ENCODE measurements at regions not wholly inside any gene's neighbourhood (a gene's known extent, or its start where the extent isn't known, plus 50 kb on each side); places are given as distances from the start of the nearest gene placed in this dataset.

- Histone ChIP-seq H3K9me3 (ENCODE audit: control insufficient read depth, insufficient read depth, low read length) (no peaks in the 10 kb centered on the region), H3K36me3 (ENCODE audit: control insufficient read depth, insufficient read depth, low read length) (no peaks in the 10 kb centered on the region), H3K4me1 (ENCODE audit: control insufficient read depth, insufficient read depth, low read length) (no peaks in the 10 kb centered on the region), H3K27me3 (ENCODE audit: control insufficient read depth, insufficient read depth, low read length) (no peaks in the 10 kb centered on the region), H3K9ac (ENCODE audit: low read depth, low read length) (no peak overlapping the region), H3K4me3 (ENCODE audit: low read depth, low read length) (no peak overlapping the region)
Measured at GRCh38 chr14:101337053-101337452, 224.2 kb upstream of the DIO3 start.

- no peaks in the 10 kb centered on the region for H3K27me3 ChIP-seq (ENCODE audit: control insufficient read depth, insufficient read depth, low read length)
- H3K9me3 ChIP-seq (ENCODE audit: control insufficient read depth, insufficient read depth, low read length) = no peaks in the 10 kb centered on the region
- H3K4me3 ChIP-seq (ENCODE audit: low read depth, low read length) = no peak overlapping the region
- no peaks in the 10 kb centered on the region for H3K36me3 ChIP-seq (ENCODE audit: control insufficient read depth, insufficient read depth, low read length)
- no peaks in the 10 kb centered on the region for H3K4me1 ChIP-seq (ENCODE audit: control insufficient read depth, insufficient read depth, low read length)
- H3K9ac ChIP-seq (ENCODE audit: low read depth, low read length) = no peak overlapping the region
Measured at GRCh38 chr14:101340556-101340955, 220.7 kb upstream of the DIO3 start.

- H3K9me3 ChIP-seq (ENCODE audit: control insufficient read depth, insufficient read depth, low read length) = no peaks in the 10 kb centered on the region
- no peaks in the 10 kb centered on the region for H3K27me3 ChIP-seq (ENCODE audit: control insufficient read depth, insufficient read depth, low read length)
- H3K4me1 ChIP-seq (ENCODE audit: control insufficient read depth, insufficient read depth, low read length) = no peaks in the 10 kb centered on the region
- no peaks in the 10 kb centered on the region for H3K36me3 ChIP-seq (ENCODE audit: control insufficient read depth, insufficient read depth, low read length)
- H3K4me3 ChIP-seq (ENCODE audit: low read depth, low read length) = no peak overlapping the region
- no peak overlapping the region for H3K9ac ChIP-seq (ENCODE audit: low read depth, low read length)
Measured at GRCh38 chr14:101347893-101348777, 213.2 kb upstream of the DIO3 start.

GRCh38 chr14:101349108-101349507, 212.2 kb upstream of the DIO3 start:
- H3K9me3 ChIP-seq (ENCODE audit: control insufficient read depth, insufficient read depth, low read length) = no peaks in the 10 kb centered on the region
- no peaks in the 10 kb centered on the region for H3K27me3 ChIP-seq (ENCODE audit: control insufficient read depth, insufficient read depth, low read length)
- no peak overlapping the region for H3K4me3 ChIP-seq (ENCODE audit: low read depth, low read length)
- H3K36me3 ChIP-seq (ENCODE audit: control insufficient read depth, insufficient read depth, low read length) = no peaks in the 10 kb centered on the region
- H3K4me1 ChIP-seq (ENCODE audit: control insufficient read depth, insufficient read depth, low read length) = no peaks in the 10 kb centered on the region
- no peak overlapping the region for H3K9ac ChIP-seq (ENCODE audit: low read depth, low read length)

- H3K9me3 ChIP-seq (ENCODE audit: control insufficient read depth, insufficient read depth, low read length) = peaks cover 1% of the 10 kb centered on the region
- no peaks in the 10 kb centered on the region for H3K4me1 ChIP-seq (ENCODE audit: control insufficient read depth, insufficient read depth, low read length)
- H3K9ac ChIP-seq (ENCODE audit: low read depth, low read length) = no peak overlapping the region
- no peak overlapping the region for H3K4me3 ChIP-seq (ENCODE audit: low read depth, low read length)
- H3K27me3 ChIP-seq (ENCODE audit: control insufficient read depth, insufficient read depth, low read length) = no peaks in the 10 kb centered on the region
- H3K36me3 ChIP-seq (ENCODE audit: control insufficient read depth, insufficient read depth, low read length) = no peaks in the 10 kb centered on the region
Measured at GRCh38 chr14:101350021-101350420, 211.3 kb upstream of the DIO3 start.

GRCh38 chr14:101350691-101351090, 210.6 kb upstream of the DIO3 start:
- Histone ChIP-seq H3K4me3 (ENCODE audit: low read depth, low read length) (no peak overlapping the region), H3K36me3 (ENCODE audit: control insufficient read depth, insufficient read depth, low read length) (no peaks in the 10 kb centered on the region), H3K9ac (ENCODE audit: low read depth, low read length) (no peak overlapping the region), H3K27me3 (ENCODE audit: control insufficient read depth, insufficient read depth, low read length) (no peaks in the 10 kb centered on the region), H3K9me3 (ENCODE audit: control insufficient read depth, insufficient read depth, low read length) (peaks cover 5% of the 10 kb centered on the region), H3K4me1 (ENCODE audit: control insufficient read depth, insufficient read depth, low read length) (no peaks in the 10 kb centered on the region)

GRCh38 chr14:101351146-101351545, 210.1 kb upstream of the DIO3 start:
- no peaks in the 10 kb centered on the region for H3K4me1 ChIP-seq (ENCODE audit: control insufficient read depth, insufficient read depth, low read length)
- H3K9ac ChIP-seq (ENCODE audit: low read depth, low read length) = no peak overlapping the region
- H3K36me3 ChIP-seq (ENCODE audit: control insufficient read depth, insufficient read depth, low read length) = no peaks in the 10 kb centered on the region
- H3K4me3 ChIP-seq (ENCODE audit: low read depth, low read length) = no peak overlapping the region
- no peaks in the 10 kb centered on the region for H3K27me3 ChIP-seq (ENCODE audit: control insufficient read depth, insufficient read depth, low read length)
- H3K9me3 ChIP-seq (ENCODE audit: control insufficient read depth, insufficient read depth, low read length) = peaks cover 5% of the 10 kb centered on the region

GRCh38 chr14:101351769-101352168, 209.5 kb upstream of the DIO3 start:
- Histone ChIP-seq H3K36me3 (ENCODE audit: control insufficient read depth, insufficient read depth, low read length) (no peaks in the 10 kb centered on the region), H3K4me1 (ENCODE audit: control insufficient read depth, insufficient read depth, low read length) (no peaks in the 10 kb centered on the region), H3K27me3 (ENCODE audit: control insufficient read depth, insufficient read depth, low read length) (no peaks in the 10 kb centered on the region), H3K9ac (ENCODE audit: low read depth, low read length) (no peak overlapping the region), H3K9me3 (ENCODE audit: control insufficient read depth, insufficient read depth, low read length) (peaks cover 5% of the 10 kb centered on the region), H3K4me3 (ENCODE audit: low read depth, low read length) (no peak overlapping the region)

GRCh38 chr14:101352567-101352966, 208.7 kb upstream of the DIO3 start:
- Histone ChIP-seq H3K36me3 (ENCODE audit: control insufficient read depth, insufficient read depth, low read length) (no peaks in the 10 kb centered on the region), H3K4me3 (ENCODE audit: low read depth, low read length) (no peak overlapping the region), H3K9ac (ENCODE audit: low read depth, low read length) (no peak overlapping the region), H3K4me1 (ENCODE audit: control insufficient read depth, insufficient read depth, low read length) (no peaks in the 10 kb centered on the region), H3K27me3 (ENCODE audit: control insufficient read depth, insufficient read depth, low read length) (no peaks in the 10 kb centered on the region), H3K9me3 (ENCODE audit: control insufficient read depth, insufficient read depth, low read length) (peaks cover 5% of the 10 kb centered on the region)

- peaks cover 5% of the 10 kb centered on the region for H3K9me3 ChIP-seq (ENCODE audit: control insufficient read depth, insufficient read depth, low read length)
- H3K36me3 ChIP-seq (ENCODE audit: control insufficient read depth, insufficient read depth, low read length) = no peaks in the 10 kb centered on the region
Measured at GRCh38 chr14:101353422-101353821, 207.9 kb upstream of the DIO3 start.

GRCh38 chr14:101354726-101355125, 206.6 kb upstream of the DIO3 start:
- Histone ChIP-seq H3K9ac (ENCODE audit: low read depth, low read length) (no peak overlapping the region), H3K36me3 (ENCODE audit: control insufficient read depth, insufficient read depth, low read length) (no peaks in the 10 kb centered on the region), H3K27me3 (ENCODE audit: control insufficient read depth, insufficient read depth, low read length) (no peaks in the 10 kb centered on the region), H3K4me3 (ENCODE audit: low read depth, low read length) (no peak overlapping the region), H3K9me3 (ENCODE audit: control insufficient read depth, insufficient read depth, low read length) (peaks cover 5% of the 10 kb centered on the region), H3K4me1 (ENCODE audit: control insufficient read depth, insufficient read depth, low read length) (peaks cover 3% of the 10 kb centered on the region)

More at GRCh38 chr14:101353422-101353821, 207.9 kb upstream of the DIO3 start:
- Histone ChIP-seq H3K4me3 (ENCODE audit: low read depth, low read length) (no peak overlapping the region), H3K4me1 (ENCODE audit: control insufficient read depth, insufficient read depth, low read length) (no peaks in the 10 kb centered on the region), H3K27me3 (ENCODE audit: control insufficient read depth, insufficient read depth, low read length) (no peaks in the 10 kb centered on the region), H3K9ac (ENCODE audit: low read depth, low read length) (no peak overlapping the region)

GRCh38 chr14:101355284-101355683, 206.0 kb upstream of the DIO3 start:
- Histone ChIP-seq H3K4me1 (ENCODE audit: control insufficient read depth, insufficient read depth, low read length) (peaks cover 4% of the 10 kb centered on the region), H3K36me3 (ENCODE audit: control insufficient read depth, insufficient read depth, low read length) (no peaks in the 10 kb centered on the region), H3K27me3 (ENCODE audit: control insufficient read depth, insufficient read depth, low read length) (no peaks in the 10 kb centered on the region), H3K9me3 (ENCODE audit: control insufficient read depth, insufficient read depth, low read length) (peaks cover 5% of the 10 kb centered on the region), H3K4me3 (ENCODE audit: low read depth, low read length) (no peak overlapping the region), H3K9ac (ENCODE audit: low read depth, low read length) (no peak overlapping the region)

Data from iPS-15b (cell line).